ENCODE measurements at regions not wholly inside any gene's neighbourhood (a gene's known extent, or its start where the extent isn't known, plus 50 kb on each side); places are given as distances from the start of the nearest gene placed in this dataset.

DNA sequence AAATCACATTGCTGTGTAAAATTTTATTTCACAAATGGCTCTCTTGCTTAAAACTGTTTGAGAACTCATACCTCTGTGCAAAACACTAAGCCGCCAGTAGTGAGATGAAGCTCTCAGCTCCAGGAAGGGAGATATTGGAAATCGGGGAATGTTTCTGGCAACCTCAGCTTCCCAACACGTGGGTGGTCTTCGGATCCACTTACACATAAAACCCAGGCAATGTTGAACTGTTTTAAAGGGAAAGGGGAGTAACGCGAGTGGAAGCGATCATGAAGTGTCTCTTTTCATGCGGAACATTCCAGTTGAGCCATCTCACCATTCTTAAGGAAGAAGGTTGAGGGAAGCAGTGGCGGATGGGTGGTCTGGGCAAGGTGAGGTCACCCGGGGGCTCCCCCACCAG lies 136.8 kb downstream of the ASB1 start:
- TF ChIP-seq, protein P1, sequence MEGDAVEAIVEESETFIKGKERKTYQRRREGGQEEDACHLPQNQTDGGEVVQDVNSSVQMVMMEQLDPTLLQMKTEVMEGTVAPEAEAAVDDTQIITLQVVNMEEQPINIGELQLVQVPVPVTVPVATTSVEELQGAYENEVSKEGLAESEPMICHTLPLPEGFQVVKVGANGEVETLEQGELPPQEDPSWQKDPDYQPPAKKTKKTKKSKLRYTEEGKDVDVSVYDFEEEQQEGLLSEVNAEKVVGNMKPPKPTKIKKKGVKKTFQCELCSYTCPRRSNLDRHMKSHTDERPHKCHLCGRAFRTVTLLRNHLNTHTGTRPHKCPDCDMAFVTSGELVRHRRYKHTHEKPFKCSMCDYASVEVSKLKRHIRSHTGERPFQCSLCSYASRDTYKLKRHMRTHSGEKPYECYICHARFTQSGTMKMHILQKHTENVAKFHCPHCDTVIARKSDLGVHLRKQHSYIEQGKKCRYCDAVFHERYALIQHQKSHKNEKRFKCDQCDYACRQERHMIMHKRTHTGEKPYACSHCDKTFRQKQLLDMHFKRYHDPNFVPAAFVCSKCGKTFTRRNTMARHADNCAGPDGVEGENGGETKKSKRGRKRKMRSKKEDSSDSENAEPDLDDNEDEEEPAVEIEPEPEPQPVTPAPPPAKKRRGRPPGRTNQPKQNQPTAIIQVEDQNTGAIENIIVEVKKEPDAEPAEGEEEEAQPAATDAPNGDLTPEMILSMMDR (IDR thresholded peaks at IDR 0.05; ENCODE audit: insufficient read depth, missing control alignments): no peak
- DNase-seq (ENCODE audit: insufficient read length, low spot score) (no peak), FAIRE-seq (no peak)

DNA sequence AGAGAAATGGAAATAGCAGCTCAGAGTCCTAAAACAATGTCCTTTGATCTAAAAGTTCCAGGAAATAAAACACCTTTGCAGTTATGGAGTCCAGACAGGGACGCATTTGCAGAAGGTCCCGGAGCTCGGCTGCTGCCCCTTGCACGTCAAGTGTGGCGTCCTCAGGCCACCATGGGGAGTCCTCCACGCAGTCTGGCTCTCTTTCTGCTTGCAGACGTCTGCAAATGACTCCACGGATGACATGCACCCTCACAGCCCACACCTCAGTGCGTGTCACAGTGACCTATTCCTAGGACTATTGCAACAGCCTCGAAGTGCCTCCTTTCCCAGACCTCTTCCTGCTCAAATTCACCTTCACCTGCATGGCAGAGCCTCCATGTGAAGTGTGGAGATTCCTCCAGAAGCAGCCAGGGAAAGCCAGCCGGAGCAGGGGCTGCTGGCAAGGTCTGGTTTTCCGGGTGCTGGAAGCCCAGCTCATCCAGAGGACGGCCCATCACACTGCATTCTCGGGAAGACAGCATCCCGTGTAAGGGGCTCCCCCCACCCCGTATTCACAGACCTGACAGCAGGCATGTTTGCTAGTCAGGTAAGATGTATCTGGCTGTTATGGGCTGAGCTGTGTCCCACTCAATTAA lies 137.7 kb downstream of the ASB1 start:
- DNase-seq (ENCODE audit: insufficient read length, low spot score) (no peak), FAIRE-seq (no peak)
- TF ChIP-seq, protein P1 (IDR thresholded peaks at IDR 0.05; ENCODE audit: insufficient read depth, missing control alignments): no peak

DNA sequence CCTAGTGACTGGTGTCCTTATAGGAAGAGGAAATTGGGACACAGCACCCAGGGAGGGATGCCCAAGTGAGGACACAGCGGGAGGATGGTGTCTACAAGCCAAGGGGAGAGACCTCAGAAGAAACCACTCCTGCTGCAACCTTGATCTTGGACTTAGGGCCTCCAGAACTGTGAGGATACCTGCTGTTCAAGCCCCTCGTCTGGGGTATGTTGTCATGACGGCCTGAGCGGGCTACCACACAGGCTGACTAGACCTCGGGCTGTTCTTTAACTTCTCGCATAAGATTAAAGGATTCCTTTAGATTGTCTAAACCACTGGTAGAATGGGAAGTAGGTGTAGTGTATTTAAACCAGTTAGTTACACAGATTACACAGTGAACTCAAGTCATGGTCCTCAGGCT lies 138.3 kb downstream of the ASB1 start:
- DNase-seq (ENCODE audit: insufficient read length, low spot score) (no peak), FAIRE-seq (no peak)
- TF ChIP-seq, protein P1 (IDR thresholded peaks at IDR 0.05; ENCODE audit: insufficient read depth, missing control alignments): no peak

DNA sequence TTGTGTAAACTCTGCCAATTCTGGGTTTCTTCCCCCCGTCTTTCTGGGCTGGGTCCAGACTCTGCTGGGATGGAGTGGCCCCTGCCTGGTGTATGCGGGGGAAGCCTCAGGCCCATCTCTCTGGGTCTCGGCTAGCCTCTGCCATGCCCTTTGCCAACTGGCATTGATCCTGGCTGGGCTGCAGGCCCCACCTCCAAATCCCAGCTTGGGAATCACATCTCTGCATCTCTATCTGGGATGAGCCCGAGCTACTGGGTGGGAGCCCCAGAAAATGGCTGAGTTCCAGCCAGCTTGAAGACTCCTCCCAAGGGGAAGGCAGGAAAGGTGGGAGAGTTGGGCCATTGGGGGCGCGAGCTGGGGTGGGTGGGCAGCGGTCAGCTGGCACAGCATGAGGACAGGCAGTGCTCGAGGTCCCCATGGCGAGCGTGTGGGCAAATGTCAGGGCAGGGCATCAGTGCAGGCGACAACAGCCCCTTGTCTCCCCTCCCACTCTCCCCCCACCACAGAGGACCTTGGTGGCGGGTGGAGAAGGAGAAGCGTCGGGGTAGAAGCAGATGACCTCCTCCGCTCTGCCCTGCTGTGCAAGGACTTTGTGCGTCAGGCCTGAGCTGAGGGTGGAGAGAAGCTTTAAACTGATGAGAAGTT lies 139.4 kb downstream of the ASB1 start:
- TF ChIP-seq, protein P1 (IDR thresholded peaks at IDR 0.05; ENCODE audit: insufficient read depth, missing control alignments): no peak
- FAIRE-seq: no peak
- DNase-seq (ENCODE audit: insufficient read length, low spot score): no peak

DNA sequence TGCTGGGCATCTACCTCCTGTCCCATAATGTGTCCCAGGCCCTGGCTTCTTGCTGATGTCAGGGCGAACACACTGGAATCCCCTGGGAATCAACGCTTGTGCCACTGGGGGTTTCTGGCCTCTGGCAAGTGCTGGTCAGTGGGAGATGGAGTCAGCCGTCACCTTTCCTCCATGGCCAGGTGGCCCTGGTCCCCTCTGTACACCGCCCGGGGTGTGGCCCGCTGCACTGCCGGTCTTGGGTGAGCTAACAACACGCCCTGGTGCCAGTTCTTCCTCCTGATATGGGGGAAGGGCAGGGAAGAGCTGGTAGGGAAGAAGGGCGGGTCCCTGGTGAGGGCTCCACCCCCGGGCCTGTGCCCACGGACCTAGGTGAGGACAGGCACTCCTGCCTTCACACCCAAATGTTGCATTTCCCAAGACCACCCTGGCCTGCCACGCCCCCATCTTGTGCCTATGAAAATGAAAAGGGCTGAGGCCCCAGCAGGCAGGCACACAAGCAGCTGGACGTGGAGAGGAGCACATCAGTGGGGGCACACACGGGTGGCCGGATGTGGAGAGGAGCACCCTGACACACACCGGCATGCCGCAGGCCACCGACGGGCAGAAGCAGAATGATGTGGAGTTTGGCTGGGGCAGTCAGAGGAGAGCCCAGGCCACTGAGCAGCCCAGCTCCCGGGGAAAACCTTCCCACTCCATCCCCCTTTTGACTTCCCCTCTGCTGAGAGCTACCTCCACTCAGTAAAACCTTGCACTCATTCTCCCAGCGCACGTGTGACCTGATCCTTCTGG lies 140.5 kb downstream of the ASB1 start:
- no peak for DNase-seq (ENCODE audit: insufficient read length, low spot score)
- FAIRE-seq: no peak

DNA sequence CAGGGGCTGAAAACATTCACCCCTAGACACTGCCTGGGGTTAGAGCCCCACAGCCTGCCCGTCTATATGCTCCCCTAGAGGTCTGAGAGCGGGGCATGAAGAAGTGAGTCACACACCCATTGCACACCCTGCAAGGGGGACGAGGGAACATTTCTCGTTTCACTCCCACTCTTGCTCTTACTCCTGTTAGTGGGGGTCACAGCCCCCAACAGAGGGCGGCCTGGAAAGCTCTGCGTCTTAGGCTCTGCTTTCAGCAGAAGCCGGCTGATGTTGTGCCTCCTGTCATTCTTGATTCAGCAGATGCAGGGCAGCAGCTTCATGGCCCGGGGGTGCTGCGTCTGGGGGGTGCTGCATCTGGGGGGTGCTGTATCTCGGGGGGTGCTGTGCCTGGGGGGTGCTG lies 141.3 kb downstream of the ASB1 start:
- DNase-seq (ENCODE audit: insufficient read length, low spot score): no peak
- no peak for FAIRE-seq
- TF ChIP-seq, protein P1 (IDR thresholded peaks at IDR 0.05; ENCODE audit: insufficient read depth, missing control alignments): no peak

More for the DNA sequence above, 140.5 kb downstream of the ASB1 start:
- TF ChIP-seq, protein P1 (IDR thresholded peaks at IDR 0.05; ENCODE audit: insufficient read depth, missing control alignments): no peak
